ENCODE measurements at regions not wholly inside any gene's neighbourhood (a gene's known extent, or its start where the extent isn't known, plus 50 kb on each side); places are given as distances from the start of the nearest gene placed in this dataset.

- TF ChIP-seq CTCF (IDR thresholded peaks at IDR 0.05) = no peak
- no peak overlapping the region for H3K4me3 ChIP-seq
- no peak for DNase-seq (ENCODE audit: low spot score)
Observed at GRCh38 chr18:30016179-30016578, 1026.4 kb downstream of the DSC3 start.

GRCh38 chr18:30004965-30005364 lies 1037.6 kb downstream of the DSC3 start:
- no peak overlapping the region for H3K4me3 ChIP-seq
- DNase-seq (ENCODE audit: low spot score) = no peak
- TF ChIP-seq CTCF (IDR thresholded peaks at IDR 0.05) = no peak
- H3K27ac ChIP-seq = no peak overlapping the region

More at GRCh38 chr18:30016179-30016578, 1026.4 kb downstream of the DSC3 start:
- H3K27ac ChIP-seq = no peak overlapping the region

GRCh38 chr18:29982218-29982617 lies 1060.3 kb downstream of the DSC3 start:
- TF ChIP-seq CTCF (IDR thresholded peaks at IDR 0.05) = no peak
- Histone ChIP-seq H3K27ac (no peak overlapping the region), H3K4me3 (no peak overlapping the region)
- no peak for DNase-seq (ENCODE audit: low spot score)

- no peak for TF ChIP-seq CTCF (IDR thresholded peaks at IDR 0.05)
- Histone ChIP-seq H3K27ac (no peak overlapping the region), H3K4me3 (no peak overlapping the region)
- no peak for DNase-seq (ENCODE audit: low spot score)
Observed at GRCh38 chr18:29979881-29980280, 1062.7 kb downstream of the DSC3 start.

GRCh38 chr18:29969876-29970275 lies 1072.7 kb downstream of the DSC3 start:
- no peak for DNase-seq (ENCODE audit: low spot score)
- TF ChIP-seq CTCF (IDR thresholded peaks at IDR 0.05) = no peak
- H3K4me3 ChIP-seq = no peak overlapping the region
- no peak overlapping the region for H3K27ac ChIP-seq

- no peak for DNase-seq (ENCODE audit: low spot score)
- no peak overlapping the region for H3K27ac ChIP-seq
- no peak for TF ChIP-seq CTCF (IDR thresholded peaks at IDR 0.05)
- no peak overlapping the region for H3K4me3 ChIP-seq
Observed at GRCh38 chr18:29962579-29962978, 1080.0 kb downstream of the DSC3 start.

GRCh38 chr18:29960539-29960938 lies 1082.0 kb downstream of the DSC3 start:
- no peak for DNase-seq (ENCODE audit: low spot score)
- Histone ChIP-seq H3K27ac (no peak overlapping the region), H3K4me3 (no peak overlapping the region)
- no peak for TF ChIP-seq CTCF (IDR thresholded peaks at IDR 0.05)
